Stimulated activated CD4-positive, alpha-beta T cell treated with anti-CD3 and anti-CD28 coated beads, Interleukin-2, amount 100 ng/mL, for 4 hours (primary cell): ENCODE measurements at regions not wholly inside any gene's neighbourhood (a gene's known extent, or its start where the extent isn't known, plus 50 kb on each side); places are given as distances from the start of the nearest gene placed in this dataset.
"Not testable (repeated sequence)": the region's sequence is repeated elsewhere in the genome, so short reads cannot be mapped to it uniquely, and the experiment has no call there.

Experiments used
- DNase-seq: peaks from one replicate; pipeline ENCODE4 v3.0.0-alpha.2; 2020; ENCODE audit warnings: low read depth

DNA sequence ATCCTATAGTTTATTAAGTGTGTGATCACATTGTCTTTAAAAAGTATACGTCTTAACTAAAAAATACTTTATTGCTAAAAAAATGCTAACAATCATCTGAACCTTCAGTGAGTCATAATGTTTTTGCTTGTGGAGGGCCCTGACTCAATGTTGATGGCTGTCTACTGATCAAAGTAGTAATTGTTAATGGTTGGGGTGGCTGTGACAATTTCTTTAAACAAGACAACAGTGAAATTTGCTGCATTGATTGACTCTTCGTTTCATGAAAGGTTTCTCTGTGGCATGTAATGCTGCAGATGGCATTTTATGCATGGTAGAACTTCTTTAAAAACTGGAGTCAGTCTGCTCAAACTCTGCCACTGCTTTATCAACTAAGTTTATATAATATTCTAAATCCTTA, 101.4 kb upstream of the IL15 start:
- no peak for DNase-seq

DNA sequence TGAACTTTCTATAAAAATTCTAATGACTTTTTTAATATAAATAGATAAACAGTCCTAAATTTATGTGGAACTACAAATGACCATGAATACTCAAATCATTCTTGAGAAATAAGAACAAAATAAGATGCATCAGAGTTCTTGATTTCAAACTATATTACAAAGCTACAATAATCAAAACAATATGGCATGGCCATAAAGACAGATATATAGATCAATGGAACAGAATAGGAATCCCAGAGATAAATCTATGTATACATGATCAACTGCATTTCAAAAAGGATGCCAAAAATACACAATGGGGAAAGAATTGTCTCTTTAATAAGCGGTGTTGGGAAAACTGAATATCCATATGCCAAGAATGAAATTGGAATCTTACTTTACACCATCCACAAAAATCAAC, 98.4 kb upstream of the IL15 start:
- no peak for DNase-seq

DNA sequence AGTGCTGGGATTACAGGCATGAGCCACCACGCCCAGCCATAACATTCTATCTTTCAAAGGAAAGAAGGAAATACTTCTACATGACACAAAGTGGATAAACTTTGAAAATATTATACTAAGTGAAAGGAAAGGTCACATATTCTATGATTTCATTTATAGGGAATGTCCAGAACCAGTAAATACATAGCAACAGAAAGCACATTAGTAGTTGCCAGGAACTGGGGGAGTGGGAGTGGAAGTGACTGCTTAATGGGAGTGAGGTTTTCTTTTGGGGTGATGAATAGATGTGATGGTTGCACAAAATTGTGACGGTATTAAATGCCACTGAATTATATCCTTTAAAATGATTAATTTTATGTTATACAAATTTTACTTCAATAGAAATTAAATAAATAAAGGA, 95.7 kb upstream of the IL15 start:
- no peak for DNase-seq

DNA sequence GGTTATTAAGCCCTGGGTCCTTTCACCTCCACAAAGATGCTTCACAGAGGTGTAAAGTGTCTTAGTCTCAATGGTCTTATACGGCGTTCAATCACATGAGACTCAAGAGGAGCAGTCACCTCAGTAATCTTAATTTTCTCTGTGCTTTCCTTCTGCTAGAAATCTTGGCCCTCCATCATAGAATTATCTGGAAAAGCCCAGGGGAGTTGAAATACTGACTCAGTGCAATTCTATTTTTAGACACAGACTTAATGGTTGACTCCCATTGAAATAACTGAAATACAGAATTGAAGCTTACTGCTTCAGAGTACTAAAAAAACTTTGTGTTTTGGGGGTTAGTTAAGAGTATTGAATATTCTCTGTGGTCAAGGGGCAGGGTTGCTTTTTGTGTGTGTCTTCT, 94.5 kb upstream of the IL15 start:
- no peak for DNase-seq

DNA sequence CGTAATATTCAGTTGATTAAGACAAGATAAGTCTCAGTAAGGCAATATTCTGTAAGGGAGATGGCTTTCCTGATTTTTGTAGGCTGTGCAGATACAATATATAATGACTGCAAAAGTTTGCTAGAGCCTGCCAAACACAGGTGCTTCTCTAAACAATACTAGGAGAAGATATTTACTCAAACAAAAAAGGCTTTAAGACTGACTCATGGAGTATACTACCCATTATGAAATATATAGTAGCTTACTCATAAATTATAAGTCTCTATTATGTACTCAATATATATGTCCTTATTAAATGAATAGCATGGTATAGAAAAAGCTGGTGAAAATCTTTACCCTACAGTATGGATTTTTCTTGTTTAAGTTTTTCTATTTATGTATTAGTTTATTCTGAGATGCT, 93.2 kb upstream of the IL15 start:
- DNase-seq, result no peak

DNA sequence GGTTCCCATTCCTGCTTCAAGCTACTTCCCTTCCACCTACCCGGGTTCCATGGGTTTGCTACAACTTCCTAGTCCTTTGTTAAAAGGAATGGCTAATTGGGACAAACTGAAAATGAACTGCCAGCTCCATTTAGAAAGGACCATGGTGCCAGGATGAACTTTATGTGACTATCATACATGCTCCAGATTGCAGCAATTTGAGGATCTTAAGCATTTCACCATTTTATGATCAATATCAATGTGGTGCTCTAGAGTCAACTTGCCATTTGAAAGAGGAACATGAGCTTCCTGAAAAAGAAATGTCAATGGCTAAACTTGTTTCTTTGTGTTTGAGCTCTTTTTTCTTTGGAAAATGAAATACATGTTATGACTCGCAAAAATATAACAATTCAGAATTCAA, 92.7 kb upstream of the IL15 start:
- DNase-seq, result no peak

DNA sequence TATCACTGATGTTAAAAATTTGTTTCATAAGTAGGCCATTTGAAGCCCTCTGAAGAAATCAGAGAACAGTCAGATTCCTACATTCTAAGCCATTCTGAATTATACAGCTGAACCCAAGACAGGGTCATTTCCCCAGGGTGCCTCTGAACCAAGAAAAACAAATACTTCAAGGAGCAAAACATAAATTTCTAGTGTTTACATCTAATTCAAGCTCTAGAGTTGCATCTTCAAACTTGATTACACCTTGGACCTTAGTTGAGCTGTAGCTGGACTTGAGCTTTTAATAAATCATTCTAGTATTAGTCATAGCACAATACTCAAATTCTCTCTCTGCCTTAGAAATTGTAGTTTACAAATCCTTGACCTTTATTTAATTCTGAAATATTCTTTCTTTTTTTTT, 87.6 kb upstream of the IL15 start:
- DNase-seq, result no peak

DNA sequence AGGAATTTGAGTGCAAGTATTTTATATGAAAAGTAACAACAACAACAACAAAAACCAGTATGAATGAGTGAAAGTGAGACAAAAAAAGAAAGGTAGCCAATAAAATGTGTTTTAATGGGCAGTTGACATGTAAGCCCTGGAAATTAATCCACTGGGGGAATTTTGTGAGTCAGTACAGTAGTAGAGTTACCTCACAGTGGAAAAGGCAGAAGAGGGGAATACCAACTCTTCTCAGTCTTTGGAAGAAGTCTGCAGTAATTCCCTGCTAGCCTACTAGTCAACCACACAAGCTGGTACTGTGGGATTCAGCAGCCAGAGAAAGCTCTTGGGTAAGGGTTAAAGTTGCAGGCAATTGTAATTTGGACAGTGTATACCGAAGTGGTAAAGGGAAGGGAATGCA, 76.3 kb upstream of the IL15 start:
- DNase-seq, result no peak

DNA sequence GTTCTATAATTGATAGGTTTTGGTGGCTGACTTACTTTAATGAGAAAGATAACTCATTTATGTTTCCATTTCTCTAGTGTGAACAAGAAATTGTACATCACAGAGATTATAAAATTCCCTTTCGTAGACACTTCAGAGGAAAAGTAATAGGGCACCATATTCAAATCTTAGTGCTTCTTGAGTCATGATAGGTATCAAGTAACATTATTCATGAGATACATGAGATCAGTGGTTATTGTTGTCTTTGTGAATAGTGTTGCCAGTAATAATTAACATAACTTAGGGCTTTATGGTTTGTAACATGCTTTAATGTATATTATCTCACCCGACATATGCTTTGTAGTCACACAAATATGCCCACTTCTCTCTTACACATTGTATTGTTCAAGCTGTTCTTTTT, 73.7 kb upstream of the IL15 start:
- no peak for DNase-seq

DNA sequence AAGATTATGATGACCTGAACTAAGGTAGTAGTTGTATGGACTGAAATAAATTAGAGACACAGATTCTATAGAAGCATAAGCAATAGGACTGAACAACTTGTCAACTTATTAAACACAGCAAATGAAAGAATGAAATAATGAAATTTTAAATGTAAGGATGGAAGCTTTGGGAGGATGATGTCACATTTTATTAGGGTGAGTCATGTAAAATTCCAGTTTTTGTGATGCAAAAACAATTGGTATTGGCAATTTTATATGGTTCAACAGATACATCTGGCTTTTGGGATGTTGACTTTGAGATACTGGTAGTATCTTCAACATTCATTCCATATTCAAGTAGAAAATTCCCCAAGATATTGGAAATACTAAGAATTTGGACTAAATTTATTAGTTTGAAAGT, 72.7 kb upstream of the IL15 start:
- no peak for DNase-seq

DNA sequence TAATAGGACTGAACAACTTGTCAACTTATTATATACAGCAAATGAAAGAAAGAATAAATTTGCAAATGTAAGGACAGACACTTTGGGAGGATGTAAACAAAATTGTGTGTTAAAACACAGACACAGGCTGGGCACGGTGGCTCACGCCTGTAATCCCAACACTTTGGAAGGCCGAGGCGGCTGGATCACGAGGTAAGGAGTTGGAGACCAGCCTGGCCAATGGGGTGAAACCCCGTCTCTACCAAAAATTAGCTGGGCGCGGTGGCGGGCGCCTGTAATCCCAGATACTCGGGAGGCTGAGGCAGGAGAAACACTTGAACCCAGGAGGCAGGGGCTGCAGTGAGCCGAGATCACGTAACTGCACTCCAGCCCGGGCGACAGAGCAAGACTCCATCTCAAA, 71.4 kb upstream of the IL15 start:
- DNase-seq, result not testable (repeated sequence)

DNA sequence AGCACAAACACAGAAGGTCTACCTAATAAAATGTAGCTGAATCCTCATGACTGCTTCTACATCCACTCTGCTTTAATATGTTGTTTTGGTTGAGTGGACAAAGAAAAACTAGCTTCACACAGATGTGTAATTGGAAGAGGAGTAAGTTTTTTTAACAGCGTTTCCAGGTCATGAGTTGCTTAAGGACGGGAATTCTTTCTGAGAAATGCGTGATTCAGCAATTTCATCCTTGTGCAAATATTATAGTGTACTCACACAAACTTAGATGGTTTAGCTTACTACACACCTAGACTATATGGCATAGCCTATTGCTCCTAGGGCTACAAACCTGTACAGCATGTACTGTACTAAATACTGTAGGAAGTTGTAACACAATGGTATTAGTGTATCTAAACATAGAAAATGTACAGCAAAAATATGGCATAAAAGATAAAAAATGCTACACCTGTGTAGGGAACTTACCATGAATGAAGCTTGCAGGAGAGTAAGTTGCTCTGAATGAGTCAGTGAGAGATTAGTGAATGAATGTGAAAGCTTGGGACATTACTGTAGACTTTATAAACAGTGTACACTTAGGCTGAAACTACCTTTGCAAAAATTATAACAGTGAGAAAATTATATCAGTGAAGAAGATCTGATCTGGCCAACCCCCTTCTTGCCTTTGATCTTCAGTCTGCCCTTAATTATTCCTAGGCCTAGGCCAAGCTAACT, 70.8 kb upstream of the IL15 start:
- DNase-seq, result no peak

DNA sequence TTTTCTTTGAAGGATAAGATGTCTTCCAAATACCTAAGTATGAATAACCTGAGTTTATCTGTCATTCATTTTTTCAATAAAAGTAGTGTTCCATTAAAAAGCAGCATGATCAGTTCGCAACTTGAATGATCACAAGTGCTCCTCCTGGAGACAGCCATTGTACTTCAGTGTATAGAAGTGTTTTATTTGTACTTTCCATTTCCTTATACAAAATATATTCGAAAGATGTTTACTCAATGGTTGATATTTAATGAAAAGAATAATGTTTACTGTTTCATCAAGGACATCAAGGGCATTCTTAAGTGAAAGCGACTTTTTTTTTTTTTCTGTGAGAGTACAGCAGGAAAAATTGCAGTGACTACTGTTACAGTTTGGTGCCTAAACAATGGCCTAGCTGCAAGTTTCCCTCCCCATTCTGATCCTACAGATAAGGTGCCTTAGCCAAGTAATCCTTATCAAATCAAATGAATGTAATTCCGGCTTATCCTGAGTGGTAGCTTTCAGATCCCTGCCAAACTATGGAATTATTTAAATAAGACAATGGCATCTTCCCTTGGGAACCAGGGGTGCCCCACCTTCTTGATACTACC, 69.0 kb upstream of the IL15 start:
- DNase-seq, result no peak

DNA sequence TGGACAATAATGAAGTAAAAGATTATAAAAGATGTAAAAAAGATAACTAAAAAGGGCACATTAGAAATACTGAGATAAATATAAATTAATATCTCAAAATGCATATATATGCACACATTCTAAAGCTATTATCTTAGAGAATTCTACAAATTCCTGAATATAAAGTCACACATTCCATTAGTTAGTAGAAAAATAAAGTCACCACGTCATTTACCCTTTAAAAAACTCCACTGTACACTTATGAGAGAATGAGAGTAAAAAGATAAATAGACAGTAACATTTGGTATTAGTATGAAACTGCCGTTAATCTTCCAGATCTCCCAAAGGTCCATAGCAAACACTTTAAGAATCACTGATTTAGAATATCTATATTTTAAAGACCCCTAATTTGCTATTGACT, 67.2 kb upstream of the IL15 start:
- no peak for DNase-seq

DNA sequence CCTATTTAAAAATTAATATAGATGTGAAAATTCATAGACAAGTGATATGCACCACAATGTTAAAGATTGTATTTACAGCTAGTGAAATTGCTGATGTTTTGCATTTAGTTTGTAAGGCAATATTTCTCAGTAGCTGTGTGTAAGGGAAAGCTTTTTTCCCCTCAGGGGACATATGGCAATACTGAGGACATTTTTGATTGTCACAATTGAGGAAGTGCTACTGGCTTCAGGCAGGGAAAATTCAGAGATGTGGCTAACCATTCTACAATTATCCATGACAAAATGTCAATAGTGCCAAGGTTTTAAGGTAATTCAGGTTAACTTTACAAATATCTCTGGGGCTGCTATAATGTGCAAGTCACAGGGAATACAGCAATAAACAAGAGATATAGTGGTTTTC, 66.1 kb upstream of the IL15 start:
- DNase-seq, result no peak

DNA sequence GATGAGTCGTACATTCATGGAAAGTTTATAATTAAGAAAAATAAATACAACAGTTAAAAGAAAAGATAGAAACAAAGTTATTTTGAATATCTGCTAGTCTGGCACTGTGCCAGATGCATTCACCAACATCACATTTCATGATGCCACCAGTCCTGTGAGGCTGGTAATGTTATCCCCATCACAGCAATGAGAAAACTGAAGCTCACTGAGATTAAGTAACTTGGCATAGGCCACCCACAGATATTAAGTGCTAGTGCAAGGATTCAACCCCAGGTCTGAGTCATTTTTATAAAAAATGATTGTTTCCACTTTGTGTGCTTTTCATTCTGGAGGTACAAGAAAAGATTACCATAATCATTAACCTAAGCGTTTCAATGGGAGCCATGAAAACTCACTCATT, 65.0 kb upstream of the IL15 start:
- DNase-seq, result no peak

DNA sequence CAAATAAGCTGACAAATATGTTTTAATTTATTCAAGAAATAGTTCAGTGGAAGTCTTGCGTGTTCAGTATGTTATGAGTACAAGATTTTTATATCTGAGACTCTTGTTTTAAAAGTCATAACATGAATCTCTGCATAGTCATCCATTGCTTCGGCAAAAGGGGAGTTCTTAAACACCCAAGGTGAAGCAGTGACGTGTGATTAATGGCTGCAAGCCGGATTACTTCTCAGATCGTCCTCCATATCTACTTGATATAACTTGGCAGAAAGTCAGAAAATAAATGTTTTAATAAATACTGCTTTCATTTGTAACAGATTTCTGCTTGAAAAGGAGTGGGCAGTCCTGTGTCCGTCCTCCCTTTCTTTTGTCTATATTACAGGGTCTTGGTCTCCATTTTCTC, 64.6 kb upstream of the IL15 start:
- no peak for DNase-seq

DNA sequence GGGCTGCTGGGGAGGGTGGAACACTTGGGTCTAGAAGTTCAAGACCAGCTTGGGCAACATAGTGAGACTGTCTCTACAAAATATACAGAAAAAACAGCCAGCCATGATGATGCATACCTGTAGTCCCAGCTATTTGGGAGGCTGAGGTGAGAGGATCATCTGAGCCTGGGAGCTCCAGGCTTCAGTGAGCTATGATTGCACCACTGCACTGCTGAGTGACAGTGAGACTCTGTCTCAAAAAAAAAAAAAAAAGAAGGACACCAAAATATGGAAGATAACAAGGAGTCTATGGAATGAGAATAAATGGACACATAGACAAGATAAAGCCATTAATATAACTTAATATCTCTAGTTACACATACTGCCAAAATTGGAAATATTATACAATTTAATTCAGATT, 62.7 kb upstream of the IL15 start:
- DNase-seq, result no peak

DNA sequence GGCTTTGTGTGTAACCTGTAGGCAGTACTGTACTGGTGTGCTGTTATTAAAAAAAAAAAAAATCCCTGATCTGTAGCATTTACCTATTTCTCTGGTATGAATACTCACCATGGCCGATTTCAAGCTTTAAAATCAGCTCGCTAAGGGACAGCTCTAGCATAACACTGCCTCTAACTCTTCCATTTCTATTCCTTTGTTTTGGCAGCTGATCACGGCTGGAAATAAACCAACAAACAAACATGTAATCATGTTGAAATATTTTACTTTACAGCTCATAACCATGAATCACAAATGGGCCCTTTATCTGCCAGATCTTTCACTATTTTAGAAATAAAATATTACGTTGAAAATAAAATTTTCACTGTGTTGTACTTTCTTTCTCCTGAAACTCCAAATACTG, 60.5 kb upstream of the IL15 start:
- no peak for DNase-seq

DNA sequence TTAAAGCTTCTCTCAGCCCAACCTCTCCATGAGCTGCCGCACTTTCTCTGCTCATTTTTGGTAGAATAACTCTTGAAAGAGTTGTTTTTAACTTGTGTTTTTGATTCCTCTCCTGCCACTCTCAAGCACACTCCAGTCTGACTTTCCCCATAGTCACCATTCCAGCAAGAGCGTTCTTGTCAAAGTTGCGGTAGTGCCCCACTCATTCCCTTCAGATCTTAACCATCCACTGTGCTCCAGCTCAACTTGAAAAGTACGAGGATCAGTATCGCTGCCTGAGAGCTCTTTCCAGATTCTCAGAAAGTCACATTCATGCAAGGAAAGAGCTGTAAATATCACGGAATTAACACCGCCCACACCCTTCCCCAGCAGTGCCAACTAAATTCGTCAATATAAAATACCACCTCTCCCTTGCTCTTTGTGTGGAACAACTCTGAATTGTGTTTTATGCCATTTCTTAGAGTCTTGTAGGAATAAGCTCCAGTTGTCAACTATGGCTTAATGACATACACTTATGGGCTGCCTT, 59.7 kb upstream of the IL15 start:
- no peak for DNase-seq

DNA sequence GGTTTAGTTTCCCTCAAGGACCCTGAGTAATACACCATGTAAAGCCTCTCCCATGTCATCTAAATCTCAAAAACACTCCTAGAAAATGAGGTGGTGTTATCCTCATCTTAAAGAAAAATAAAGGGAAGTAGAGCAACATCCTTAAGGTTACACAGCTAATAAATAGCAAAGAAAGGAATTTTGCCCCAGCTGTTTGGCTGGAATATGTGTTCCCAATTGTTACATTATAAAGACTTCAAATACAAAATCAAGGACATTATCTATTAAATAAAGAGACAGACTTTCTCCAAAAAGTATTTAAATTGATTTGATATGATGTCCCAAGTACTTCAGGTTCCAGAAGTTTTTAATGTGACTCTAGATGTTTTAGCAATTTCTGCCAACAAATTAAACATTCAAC, 57.9 kb upstream of the IL15 start:
- DNase-seq, result no peak

DNA sequence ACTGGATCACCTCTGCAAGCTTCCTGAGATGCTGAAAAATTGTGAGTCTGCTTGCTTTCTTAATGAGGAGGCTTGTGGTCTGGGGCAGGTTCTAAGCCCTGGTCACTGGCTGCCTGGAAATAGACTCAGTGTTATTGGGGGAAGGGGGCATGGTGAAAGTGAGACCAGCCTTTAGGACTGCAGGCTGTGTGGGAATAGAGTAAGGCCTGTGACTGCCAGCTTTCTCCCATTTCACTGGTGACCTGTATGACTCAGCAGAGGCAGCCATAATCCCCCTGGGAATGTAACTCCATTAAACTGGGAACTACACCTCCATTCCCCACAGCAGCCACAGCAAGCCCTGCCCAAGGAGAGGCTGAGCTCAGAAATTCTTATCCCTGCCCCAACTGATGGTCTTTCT, 55.9 kb upstream of the IL15 start:
- no peak for DNase-seq
